ENCODE measurements at regions not wholly inside any gene's neighbourhood (a gene's known extent, or its start where the extent isn't known, plus 50 kb on each side); places are given as distances from the start of the nearest gene placed in this dataset.
"Not testable (repeated sequence)": the region's sequence is repeated elsewhere in the genome, so short reads cannot be mapped to it uniquely, and the experiment has no call there.

DNA sequence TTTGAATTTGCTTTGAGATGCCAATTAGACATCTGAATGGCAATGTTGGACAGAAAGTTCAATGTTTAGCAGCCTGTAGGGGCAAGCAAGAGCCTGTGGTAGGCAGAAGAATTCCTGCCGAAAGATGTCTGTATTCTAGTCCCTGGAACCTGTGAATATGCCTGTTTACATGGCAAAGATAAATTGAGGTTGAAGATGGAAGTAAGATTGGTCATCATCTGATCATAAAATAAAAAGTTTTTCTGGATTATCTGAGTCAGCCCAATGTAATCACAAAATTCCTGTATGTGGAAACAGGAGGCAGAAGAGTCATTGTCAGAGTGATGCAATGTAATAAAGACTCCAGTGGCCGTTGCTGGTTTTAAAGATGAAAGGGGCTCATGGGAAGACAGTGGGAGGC, 430.5 kb downstream of the MDFIC start:
- no peak for DNase-seq (ENCODE audit: low spot score)

- no peak for DNase-seq (ENCODE audit: low spot score)
Measured at GRCh38 chr7:115350764-115351163, 428.9 kb downstream of the MDFIC start.

GRCh38 chr7:115349635-115350034, 427.7 kb downstream of the MDFIC start:
- DNase-seq (ENCODE audit: low spot score): no peak

DNA sequence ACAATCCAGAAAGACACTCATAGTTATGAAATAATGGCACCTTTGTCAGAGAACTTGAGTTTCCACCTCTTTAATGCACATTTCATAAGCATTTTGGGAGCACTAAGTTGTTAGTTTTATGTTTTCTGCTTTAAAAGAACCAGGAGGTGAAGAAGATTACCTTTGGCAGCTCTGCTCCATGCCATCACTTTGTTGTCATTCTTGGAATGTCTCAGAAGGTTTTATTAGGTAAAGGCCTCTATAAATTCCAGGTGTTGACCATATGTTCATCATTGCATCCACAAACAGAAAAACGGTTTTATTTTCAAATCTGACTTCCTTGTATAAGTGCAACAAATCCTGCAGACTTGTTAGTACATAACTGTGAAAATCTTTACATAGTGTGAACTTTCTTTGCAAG, 424.8 kb downstream of the MDFIC start:
- DNase-seq (ENCODE audit: low spot score): no peak

- DNase-seq (ENCODE audit: low spot score): no peak
Measured at GRCh38 chr7:115340828-115341227, 418.9 kb downstream of the MDFIC start.

DNA sequence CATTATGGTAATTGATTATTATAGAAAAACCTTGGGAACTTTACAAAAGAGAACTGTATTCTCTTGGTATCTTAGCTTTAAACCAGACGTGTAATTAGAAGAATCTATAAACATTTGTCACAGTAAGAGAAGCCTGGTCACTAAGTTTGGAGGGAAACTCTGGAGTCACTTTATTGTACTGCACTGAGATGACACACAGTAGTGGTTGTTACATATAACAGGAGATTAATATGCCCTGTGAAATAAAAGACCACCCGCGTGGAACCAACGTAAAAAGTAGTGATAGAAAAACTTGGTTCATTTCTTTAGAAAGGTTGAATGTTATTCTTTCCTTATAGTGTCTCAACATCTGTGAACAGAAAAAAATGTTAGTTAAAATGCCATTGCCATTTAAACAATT, 416.1 kb downstream of the MDFIC start:
- no peak for DNase-seq (ENCODE audit: low spot score)

DNA sequence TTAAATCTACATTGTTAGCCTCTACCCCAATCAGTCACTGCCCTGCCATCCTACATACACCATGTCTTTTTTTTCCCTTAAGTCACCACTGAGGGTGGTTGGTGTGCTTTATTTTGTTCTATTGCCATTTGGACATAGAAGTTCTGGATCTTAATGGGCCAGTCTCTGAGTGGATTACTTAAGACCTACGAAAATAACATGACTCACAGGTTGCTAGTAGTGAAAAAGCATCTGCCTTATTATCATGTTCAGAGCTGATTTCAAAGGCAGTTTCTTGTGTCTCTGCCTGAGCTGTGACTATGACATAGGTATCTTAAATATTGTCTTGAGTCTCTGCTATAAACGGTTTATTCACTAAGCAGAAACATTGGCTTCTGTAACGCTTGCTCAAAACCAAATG, 410.8 kb downstream of the MDFIC start:
- no peak for DNase-seq (ENCODE audit: low spot score)

DNA sequence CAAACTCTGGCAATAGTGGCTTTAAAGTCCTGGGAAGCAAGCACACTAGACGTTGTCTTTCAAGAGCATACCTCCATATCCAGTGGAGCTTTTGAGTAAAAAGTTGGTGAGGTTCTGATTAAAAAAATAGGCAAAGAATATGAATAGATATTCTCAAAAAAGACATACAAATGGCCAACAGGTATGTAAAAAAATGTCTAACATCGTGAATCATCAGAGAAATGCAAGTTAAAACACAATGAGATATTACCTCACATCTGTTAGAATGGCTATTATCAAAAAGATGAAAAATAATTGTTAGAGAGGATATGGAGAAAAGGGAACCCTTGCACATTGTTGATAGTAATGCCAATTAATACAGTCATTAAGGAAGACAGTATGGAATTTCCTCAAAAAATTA, 407.1 kb downstream of the MDFIC start:
- DNase-seq (ENCODE audit: low spot score): no peak

DNA sequence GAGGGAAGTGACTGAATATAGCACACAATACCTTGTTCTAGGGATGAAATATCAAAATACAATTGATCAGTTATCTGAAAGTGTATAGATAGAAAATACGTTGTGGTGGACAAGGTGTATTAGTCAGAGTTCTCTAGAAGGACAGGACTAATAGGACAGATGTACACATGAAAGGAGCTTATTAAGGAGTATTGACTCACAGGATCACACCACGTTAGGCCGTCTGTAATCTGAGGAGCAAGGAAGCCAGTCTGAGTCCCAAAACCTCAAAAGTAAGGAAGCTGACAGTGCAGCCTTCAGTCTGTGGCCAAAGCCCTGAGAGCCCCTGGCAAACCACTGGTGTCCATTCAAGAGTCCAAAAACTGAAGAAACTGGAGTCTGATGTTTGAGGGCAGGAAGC, 406.1 kb downstream of the MDFIC start:
- no peak for DNase-seq (ENCODE audit: low spot score)

DNA sequence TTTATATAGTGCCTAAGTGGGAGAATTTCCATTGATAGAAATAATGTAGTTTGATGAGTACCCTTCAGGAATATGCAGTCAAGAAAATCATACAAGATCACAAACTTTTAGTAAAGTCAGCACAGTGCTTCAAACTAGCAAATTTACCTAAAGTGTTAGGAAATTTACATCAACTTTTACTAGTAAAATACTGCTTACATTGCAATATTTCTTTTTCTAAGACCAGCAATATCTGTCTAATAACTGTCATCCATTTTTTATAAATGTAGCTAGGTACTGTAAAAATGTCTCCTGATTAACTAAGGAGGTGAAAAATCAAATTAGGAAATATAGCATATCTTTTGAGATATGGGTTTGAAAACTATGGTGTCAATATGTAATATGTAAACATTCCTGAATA, 405.4 kb downstream of the MDFIC start:
- no peak for DNase-seq (ENCODE audit: low spot score)

DNA sequence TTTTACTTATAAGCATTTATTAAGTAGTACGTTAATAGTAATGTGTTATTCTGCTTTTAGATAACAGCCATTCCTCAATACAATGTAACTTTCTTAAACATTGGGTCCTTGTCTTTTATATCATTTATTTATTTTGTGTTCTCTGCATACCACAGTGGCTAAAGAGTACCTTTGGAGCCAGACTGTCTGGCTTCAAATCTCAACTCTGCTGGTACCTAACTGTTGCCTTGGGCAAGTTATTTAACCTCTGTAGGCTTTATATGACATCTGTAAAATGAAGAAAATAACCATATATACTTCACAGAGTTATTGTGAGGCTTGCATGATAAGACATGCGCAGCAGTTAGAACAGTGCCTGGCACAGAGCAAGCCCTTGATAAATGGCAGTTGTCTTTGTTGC, 397.6 kb downstream of the MDFIC start:
- no peak for DNase-seq (ENCODE audit: low spot score)

GRCh38 chr7:115310316-115310715, 388.4 kb downstream of the MDFIC start:
- DNase-seq (ENCODE audit: low spot score): not testable (repeated sequence)

- DNase-seq (ENCODE audit: low spot score): no peak
Measured at GRCh38 chr7:115306586-115306985, 384.7 kb downstream of the MDFIC start.

DNA sequence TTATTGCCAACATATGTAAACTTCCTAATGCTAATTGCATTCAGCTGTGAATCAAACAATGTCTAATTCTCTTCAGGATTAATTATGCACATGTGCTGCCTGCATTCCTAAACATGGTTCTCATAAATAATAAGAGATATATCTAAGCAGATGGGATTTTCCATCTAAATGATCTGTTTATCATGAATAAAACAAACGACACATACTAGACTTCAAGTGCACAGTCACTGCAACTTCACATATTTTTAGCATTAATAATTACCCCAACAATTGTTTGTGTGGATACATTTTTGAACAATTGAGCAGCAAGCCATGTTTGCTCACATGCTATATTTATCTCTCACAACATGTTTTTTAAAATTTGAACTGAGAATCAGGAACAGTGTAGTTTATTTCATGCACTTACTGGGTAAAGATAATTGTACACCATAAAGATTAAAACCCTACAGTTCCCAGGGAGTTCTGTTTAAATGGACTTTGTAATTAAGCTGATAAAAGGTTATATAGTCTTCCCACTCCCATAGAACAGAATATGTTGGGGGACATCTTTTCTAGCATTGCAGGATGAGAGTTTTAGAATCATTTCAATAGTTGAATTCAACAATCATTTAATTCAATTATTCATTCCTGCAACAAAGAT, 378.5 kb downstream of the MDFIC start:
- no peak for DNase-seq (ENCODE audit: low spot score)

GRCh38 chr7:115299397-115300037, 377.6 kb downstream of the MDFIC start:
- no peak for DNase-seq (ENCODE audit: low spot score)

GRCh38 chr7:115297656-115298055, 375.8 kb downstream of the MDFIC start:
- no peak for DNase-seq (ENCODE audit: low spot score)

GRCh38 chr7:115293628-115294240, 371.8 kb downstream of the MDFIC start:
- DNase-seq (ENCODE audit: low spot score): no peak

DNA sequence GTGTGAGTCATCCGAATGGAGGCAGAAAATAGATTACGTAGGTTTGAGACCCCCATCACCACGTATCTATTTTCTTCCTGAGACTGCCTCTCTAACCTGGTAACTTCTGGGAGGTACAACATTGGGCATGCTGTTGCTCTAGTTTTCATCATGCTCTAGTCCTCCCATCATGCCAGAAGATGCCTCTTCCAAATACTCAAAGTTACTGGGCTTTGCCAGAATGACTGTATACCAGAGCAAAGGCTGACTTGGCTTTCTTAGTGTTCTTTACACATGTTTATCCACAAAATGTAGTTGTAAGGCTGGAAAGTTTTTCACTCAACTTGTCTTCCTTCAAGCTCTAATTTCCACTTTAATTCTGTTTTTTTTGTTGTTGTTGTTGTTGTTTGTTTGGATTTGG, 370.5 kb downstream of the MDFIC start:
- no peak for DNase-seq (ENCODE audit: low spot score)

GRCh38 chr7:115289971-115290370, 368.1 kb downstream of the MDFIC start:
- no peak for DNase-seq (ENCODE audit: low spot score)

GRCh38 chr7:115276791-115277190, 354.9 kb downstream of the MDFIC start:
- DNase-seq (ENCODE audit: low spot score): no peak

GRCh38 chr7:115273855-115274254, 352.0 kb downstream of the MDFIC start:
- DNase-seq (ENCODE audit: low spot score): not testable (repeated sequence)

DNA sequence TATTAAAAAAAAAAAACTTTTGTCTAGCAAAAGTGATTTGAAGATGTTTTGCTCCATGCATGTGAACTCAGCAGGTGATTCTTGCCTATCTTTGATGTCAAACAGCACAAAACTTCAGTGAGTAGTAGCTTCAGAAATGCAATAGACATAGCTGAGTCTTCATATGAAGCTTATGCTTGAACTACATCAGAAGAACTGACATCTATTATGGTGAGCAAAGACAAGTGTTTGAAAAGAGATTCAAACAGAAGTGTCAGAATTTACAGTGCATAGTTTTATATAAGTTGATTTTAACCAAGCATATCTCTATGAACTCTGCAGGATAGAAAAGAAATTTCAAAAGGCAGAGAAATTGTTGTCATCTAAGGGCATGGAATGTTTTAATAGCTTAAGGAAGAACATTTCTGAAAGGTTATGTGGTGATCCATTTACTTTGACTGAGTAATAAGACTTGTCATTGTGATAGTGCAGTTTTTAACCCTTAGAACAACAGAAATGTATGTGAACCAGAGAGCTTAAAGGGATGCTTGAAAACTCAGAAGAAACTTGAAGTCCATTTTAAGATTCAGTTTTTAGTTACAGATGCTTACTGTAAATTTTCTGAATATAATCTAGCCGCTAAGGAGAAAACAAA, 351.4 kb downstream of the MDFIC start:
- no peak for DNase-seq (ENCODE audit: low spot score)
